HTR-8/SVneo (cell line): ENCODE measurements at regions not wholly inside any gene's neighbourhood (a gene's known extent, or its start where the extent isn't known, plus 50 kb on each side); places are given as distances from the start of the nearest gene placed in this dataset.

Experiments
- DNase-seq: peaks from one replicate; pipeline ENCODE4 v3.0.0; 2011; ENCODE audit warnings: low spot score, mixed read lengths; ENCODE audit not compliant: insufficient read length
- FAIRE-seq: peaks from 2 replicates; lab custom pipeline; 2011; peaks lifted over from hg19 to GRCh38; lab: Jason Lieb, UNC

GRCh38 chr5:74927336-74927735 lies 61.1 kb upstream of the FAM169A start:
- DNase-seq (no peak), FAIRE-seq (no peak)

- no peak for FAIRE-seq
- DNase-seq = peak; percentile 59
These were observed 53.3 kb upstream of the FAM169A start for GRCh38 chr5:74919487-74919886.

GRCh38 chr5:74919041-74919440 lies 52.9 kb upstream of the FAM169A start:
- DNase-seq (no peak), FAIRE-seq (no peak)

GRCh38 chr5:74918232-74918669 lies 52.1 kb upstream of the FAM169A start:
- DNase-seq = no peak
- FAIRE-seq = no peak

GRCh38 chr5:74916831-74917710 lies 50.9 kb upstream of the FAM169A start:
- no peak for FAIRE-seq
- peak; percentile 15 for DNase-seq
